MV-4-11 (cell line): ENCODE measurements at regions not wholly inside any gene's neighbourhood (a gene's known extent, or its start where the extent isn't known, plus 50 kb on each side); places are given as distances from the start of the nearest gene placed in this dataset.
"Not testable (repeated sequence)": the region's sequence is repeated elsewhere in the genome, so short reads cannot be mapped to it uniquely, and the experiment has no call there.

ENCODE experiments used
- DNase-seq: peaks from one replicate; lab custom pipeline; 2025; lab: John Stamatoyannopoulos, UW

GRCh38 chr1:206361978-206362543 is 108.2 kb upstream of the IKBKE start:
- DNase-seq, result not testable (repeated sequence)

GRCh38 chr1:206362994-206363393 is 107.3 kb upstream of the IKBKE start:
- DNase-seq, result not testable (repeated sequence)

- DNase-seq, result peak; percentile 80
Measured at GRCh38 chr1:206365271-206365670, 105.0 kb upstream of the IKBKE start.

GRCh38 chr1:206366131-206366530 is 104.1 kb upstream of the IKBKE start:
- peak; percentile 32 for DNase-seq

GRCh38 chr1:206366772-206367171 is 103.5 kb upstream of the IKBKE start:
- not testable (repeated sequence) for DNase-seq

- not testable (repeated sequence) for DNase-seq
Measured at GRCh38 chr1:206367955-206368622, 102.2 kb upstream of the IKBKE start.

GRCh38 chr1:206374725-206375124 is 95.6 kb upstream of the IKBKE start:
- DNase-seq, result not testable (repeated sequence)

- not testable (repeated sequence) for DNase-seq
Measured at GRCh38 chr1:206375552-206375951, 94.7 kb upstream of the IKBKE start.

GRCh38 chr1:206378506-206378905 is 91.8 kb upstream of the IKBKE start:
- DNase-seq, result not testable (repeated sequence)

GRCh38 chr1:206379245-206379644 is 91.0 kb upstream of the IKBKE start:
- not testable (repeated sequence) for DNase-seq

GRCh38 chr1:206380163-206380790 is 90.0 kb upstream of the IKBKE start:
- DNase-seq, result peak; percentile 94

- peak; percentile 65 for DNase-seq
Measured at GRCh38 chr1:206380791-206381610, 89.3 kb upstream of the IKBKE start.

GRCh38 chr1:206384029-206384807 is 86.1 kb upstream of the IKBKE start:
- DNase-seq, result peak; percentile 89

- DNase-seq, result not testable (repeated sequence)
Measured at GRCh38 chr1:206384891-206385290, 85.4 kb upstream of the IKBKE start.

- DNase-seq, result not testable (repeated sequence)
Measured at GRCh38 chr1:206387631-206388030, 82.6 kb upstream of the IKBKE start.

- not testable (repeated sequence) for DNase-seq
Measured at GRCh38 chr1:206391903-206392302, 78.4 kb upstream of the IKBKE start.

GRCh38 chr1:206397501-206397900 is 72.8 kb upstream of the IKBKE start:
- DNase-seq, result not testable (repeated sequence)

- not testable (repeated sequence) for DNase-seq
Measured at GRCh38 chr1:206398261-206398660, 72.0 kb upstream of the IKBKE start.

GRCh38 chr1:206403612-206404307 is 66.5 kb upstream of the IKBKE start:
- DNase-seq, result not testable (repeated sequence)

- not testable (repeated sequence) for DNase-seq
Measured at GRCh38 chr1:206404309-206405027, 65.8 kb upstream of the IKBKE start.
